HG02870 (cell line): ENCODE measurements at regions not wholly inside any gene's neighbourhood (a gene's known extent, or its start where the extent isn't known, plus 50 kb on each side); places are given as distances from the start of the nearest gene placed in this dataset.
"Not testable (repeated sequence)": the region's sequence is repeated elsewhere in the genome, so short reads cannot be mapped to it uniquely, and the experiment has no call there.

Experiments used
- ATAC-seq: cut with Tn5 transposase; IDR thresholded peaks from one replicate; pipeline ENCODE4 v1.9.1; 2021; ENCODE audit warnings: mild to moderate bottlenecking, moderate library complexity; ENCODE audit not compliant: unreplicated experiment

DNA sequence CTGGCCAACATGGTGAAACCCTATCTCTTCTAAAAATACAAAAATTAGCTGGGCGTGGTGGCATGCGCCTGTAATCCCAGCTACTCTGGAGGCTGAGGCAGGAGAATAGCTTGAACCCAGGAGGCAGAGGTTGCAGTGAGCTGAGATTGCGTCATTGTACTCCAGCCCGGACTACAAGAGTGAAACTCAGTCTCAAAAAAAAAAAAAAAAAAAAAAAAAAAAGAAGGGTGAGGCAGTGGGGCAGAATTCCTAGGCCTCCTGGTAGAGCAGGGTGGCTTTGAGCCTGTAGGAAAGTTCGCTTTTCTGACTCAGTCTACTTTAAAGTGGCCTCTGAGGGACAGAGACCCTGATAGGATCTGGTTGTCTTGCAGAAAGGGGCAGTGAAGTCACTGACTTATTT lies 60.8 kb upstream of the GTF3A start:
- ATAC-seq, result not testable (repeated sequence)

DNA sequence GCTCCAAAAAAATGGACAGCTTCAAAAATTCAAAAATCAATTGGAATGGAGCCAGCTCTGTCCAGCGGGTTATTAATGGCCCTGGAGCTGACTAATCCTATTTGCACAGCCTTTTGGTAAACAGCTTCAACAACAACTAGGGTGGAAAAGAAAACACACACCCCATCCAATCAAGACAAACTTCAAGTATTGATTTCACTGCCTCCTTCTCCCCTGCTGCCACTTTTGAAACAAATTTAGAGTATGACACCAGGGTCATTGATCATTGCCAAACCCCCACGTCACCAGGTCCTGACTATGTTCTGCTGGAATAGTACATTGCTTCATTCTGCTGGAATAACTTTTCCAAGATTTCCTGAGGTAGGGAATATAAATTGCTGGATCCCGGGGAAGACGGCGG lies 56.8 kb upstream of the GTF3A start:
- ATAC-seq, result no peak

DNA sequence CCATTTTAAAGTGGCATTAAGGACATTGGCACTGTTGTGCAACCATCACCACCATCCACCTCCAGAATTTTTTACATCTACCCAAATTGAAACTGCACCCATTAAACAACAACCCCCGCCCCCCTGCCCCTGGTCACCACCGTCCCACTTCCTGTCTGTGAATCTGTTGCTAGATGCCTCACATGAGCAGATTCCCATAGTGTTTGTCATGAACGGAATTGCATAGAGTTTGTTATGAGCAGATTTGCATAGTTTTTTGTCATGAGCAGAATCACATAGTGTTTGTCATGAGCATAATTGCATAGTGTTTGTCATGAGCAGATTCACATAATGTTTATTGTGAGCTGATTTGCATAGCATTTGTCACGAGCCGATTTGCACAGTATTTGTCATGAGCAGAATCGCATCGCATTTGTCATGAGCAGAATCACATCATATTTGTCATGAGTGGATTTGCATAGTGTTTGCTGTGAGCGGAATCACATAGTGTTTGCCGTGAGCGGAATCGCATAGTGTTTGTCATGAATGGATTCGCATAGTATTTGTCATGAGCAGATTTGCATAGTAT lies 54.0 kb upstream of the GTF3A start:
- ATAC-seq, result no peak

DNA sequence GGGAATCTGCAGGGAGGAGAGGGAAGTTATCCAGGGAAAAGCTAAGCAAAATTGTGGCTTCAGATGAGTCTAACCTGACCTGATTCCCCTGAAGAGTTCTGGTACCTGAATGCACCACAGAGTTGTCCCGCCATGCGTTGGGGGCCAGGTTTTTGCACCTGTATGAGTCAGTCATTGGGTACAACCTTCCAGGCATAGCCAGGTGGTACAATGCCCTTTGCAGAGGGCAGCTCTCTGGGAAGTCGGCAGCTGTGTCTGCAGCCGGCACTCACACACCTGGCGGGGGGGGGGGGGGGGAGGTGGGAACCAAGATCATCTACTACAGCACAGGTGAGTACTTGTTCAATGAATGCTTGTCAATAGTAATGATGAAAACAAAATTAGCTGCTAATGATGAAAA lies 52.5 kb upstream of the GTF3A start:
- no peak for ATAC-seq

DNA sequence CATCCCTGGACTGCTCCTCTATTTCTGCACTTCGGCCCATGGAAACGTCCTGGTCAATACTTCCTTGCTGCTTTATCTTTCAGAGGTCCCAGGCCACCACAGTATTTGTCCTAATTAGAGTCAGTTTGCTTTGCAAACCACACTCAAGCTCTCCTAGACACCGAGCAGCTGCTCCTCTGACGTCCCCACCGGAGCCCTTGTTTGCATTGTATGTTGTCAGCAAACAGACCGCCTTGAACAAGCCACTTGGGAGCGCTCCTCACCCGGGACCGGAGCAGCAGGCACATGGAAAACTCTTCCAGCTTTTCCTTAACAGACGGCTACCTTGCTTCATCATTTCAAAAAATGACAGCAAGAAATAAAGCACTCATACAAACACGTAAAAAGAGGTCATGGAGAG lies 51.5 kb upstream of the GTF3A start:
- no peak for ATAC-seq

DNA sequence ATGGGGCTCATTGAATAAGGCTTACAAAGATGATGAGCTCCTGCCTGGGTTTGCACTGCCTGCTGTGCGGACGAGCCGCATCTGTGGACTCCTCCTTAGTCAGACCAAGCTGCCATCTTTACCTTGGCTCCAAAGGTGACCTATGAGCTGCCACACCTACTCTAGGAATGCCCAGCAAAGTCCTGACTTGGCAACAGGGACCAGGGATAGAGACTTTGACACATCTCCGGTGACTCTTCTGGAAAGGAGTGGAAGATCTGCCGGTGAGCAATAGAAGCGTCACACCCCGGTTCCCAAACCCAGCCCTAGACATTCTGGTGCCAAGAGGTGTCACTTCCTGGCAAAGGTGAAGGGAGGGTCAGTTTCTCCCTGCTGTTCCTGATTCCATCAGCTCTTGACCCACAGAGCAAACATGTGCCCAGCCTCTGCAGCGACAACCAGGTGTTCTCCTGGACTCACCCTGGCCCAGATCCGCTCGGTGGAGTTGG lies 50.2 kb upstream of the GTF3A start:
- ATAC-seq, result no peak
